ENCODE measurements at regions not wholly inside any gene's neighbourhood (a gene's known extent, or its start where the extent isn't known, plus 50 kb on each side); places are given as distances from the start of the nearest gene placed in this dataset.

DNA sequence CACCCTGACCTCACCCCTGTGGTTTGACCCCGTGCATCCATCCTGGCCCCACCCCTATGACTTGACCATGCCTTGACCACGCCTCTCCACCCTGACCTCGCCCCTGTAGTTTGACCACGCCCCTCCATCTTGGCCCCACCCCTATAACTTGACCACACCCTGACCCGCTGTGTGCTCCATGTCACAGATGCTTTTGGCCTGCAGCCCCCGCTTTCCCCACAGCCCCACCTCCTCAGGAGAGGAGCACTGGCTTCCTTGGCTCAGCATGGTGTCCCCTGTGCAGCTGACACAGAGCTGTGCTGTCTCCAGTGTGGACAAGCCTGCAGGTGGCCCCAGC is 269.9 kb upstream of the SFSWAP start:
- TF ChIP-seq POLR2A (IDR thresholded peaks at IDR 0.05): no peak
- TF ChIP-seq, protein P1, sequence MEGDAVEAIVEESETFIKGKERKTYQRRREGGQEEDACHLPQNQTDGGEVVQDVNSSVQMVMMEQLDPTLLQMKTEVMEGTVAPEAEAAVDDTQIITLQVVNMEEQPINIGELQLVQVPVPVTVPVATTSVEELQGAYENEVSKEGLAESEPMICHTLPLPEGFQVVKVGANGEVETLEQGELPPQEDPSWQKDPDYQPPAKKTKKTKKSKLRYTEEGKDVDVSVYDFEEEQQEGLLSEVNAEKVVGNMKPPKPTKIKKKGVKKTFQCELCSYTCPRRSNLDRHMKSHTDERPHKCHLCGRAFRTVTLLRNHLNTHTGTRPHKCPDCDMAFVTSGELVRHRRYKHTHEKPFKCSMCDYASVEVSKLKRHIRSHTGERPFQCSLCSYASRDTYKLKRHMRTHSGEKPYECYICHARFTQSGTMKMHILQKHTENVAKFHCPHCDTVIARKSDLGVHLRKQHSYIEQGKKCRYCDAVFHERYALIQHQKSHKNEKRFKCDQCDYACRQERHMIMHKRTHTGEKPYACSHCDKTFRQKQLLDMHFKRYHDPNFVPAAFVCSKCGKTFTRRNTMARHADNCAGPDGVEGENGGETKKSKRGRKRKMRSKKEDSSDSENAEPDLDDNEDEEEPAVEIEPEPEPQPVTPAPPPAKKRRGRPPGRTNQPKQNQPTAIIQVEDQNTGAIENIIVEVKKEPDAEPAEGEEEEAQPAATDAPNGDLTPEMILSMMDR (IDR thresholded peaks at IDR 0.05): no peak

All from esophagus squamous epithelium (tissue), 4 donors.